Posterior cingulate gyrus (tissue), 11 donors: ENCODE measurements at regions not wholly inside any gene's neighbourhood (a gene's known extent, or its start where the extent isn't known, plus 50 kb on each side); places are given as distances from the start of the nearest gene placed in this dataset.

ENCODE experiments used
- DNase-seq, 10 donors: peaks; one replicate each; pipeline versions ENCODE4 v3.0.0 to v3.0.0-alpha.2; 2020 to 2021; ENCODE audit warnings: mixed read lengths in 3 of 10
- intact Hi-C: fragments of 100-400 bp; cut with DNase I; formaldehyde crosslinking; loops from one replicate; pipeline ENCODE4 v1.15.1; 2023

GRCh38 chr1:93815366-93816110 lies 63.5 kb downstream of the DNTTIP2 start:
- no peak for DNase-seq
- intact Hi-C loops = loop anchor here (2.0 kb wide), 1 partner anchor 187 kb away; no protein-coding TSS in a partner anchor

- no peak for DNase-seq
- intact Hi-C loops = loop anchor here (1.0 to 2.0 kb wide), 2 partner anchors 186 to 377 kb away; no protein-coding TSS in a partner anchor
These were observed 64.1 kb downstream of the DNTTIP2 start for GRCh38 chr1:93814795-93815340.

DNA sequence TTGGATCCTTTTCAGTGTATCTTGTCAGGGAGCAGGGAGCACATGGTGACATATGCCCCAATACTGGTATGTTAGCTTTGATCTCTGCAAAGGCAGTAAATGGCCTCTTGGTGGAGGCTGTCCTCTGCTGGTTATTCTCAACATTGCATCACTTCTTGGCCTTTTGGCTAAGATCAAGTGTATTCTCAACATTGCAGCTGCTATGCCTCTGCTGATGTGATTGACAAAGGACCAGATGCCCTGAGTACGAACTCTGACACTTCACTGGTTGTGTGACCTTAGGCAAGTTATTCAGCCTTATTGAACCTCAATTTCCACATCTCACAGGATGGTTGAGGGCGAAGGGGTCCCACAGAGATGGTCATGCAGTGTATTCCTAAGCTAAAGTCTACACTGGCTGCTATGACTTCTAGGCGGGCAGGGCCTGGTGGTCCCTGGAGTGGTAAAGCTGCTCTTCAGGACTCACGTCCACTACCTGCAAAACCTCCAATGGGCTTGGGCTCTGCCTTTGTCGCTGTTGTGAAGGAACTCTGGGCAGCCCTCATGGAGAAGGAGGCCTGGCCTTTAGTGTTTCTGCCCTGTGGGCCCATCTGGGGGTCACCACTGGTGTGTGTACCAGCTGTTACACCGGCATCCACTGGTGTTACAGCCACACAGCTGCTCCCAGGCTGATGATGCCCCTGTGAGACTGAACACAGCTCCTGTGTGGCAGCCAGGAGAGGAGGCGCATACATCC lies 64.8 kb downstream of the DNTTIP2 start:
- peak in 6 of 10 donors; percentile 14 to 62 (median 60) for DNase-seq

GRCh38 chr1:93813076-93813475 lies 65.9 kb downstream of the DNTTIP2 start:
- intact Hi-C loops = no loop called here
- DNase-seq = no peak

More for the DNA sequence above, 64.8 kb downstream of the DNTTIP2 start:
- intact Hi-C loops = loop anchor here (1.0 to 2.0 kb wide), 2 partner anchors 185 to 376 kb away; no protein-coding TSS in a partner anchor

DNA sequence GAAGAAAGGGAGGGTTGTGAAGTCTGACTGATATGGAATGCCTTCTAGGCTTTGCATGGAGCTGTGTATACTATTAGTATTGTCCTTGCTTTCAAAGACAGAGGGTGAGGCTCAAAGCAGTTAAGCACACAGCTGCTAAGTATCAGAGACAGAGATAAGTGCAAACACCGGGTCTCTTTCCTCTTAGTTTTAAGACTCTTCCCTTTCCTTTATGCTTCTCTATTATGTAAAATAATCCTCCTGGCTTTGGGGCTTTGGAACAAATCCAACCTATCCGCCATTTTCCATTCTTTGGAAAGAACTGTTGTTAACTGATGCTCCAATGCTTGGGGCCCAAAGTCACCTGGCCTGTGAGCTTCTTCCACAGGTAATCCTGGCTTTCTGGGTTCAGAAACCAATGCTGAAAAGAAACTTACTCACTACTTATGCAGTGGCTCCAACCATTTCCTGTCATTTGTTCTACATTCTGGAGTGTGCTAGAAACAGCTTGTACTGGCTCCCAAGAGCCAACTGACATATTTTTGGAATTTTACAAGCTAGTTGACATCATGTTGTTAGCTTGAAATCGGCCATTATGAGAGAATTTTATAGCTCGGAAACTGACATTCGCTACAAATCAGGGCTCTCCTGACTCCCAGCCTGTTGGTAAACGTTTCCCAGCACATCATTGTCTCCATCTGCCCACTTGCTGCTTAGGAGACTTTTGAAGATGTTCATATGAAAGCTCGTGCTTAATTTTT lies 67.5 kb downstream of the DNTTIP2 start:
- intact Hi-C loops = no loop called here
- no peak for DNase-seq

GRCh38 chr1:93810316-93810715 lies 68.7 kb downstream of the DNTTIP2 start:
- no peak for DNase-seq
- intact Hi-C loops = no loop called here

DNA sequence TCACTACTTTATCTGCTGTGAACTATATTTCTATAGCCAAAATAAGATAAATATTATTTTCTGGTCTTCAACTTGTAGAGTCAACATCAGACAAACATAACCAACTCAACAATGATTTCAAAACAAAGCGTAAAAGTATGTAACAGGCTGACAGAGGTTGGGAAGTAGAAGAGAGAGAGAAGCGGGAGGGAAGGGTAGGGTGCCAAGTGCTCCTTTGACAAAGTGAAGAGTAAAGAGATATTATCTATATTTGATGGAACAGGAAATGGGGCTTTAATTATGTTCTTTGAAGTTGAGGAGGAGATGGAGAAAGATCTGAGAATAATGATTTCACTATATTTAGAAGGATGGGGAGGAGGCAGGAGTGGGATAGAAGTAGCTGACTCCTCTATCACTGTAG lies 70.1 kb downstream of the DNTTIP2 start:
- no peak for DNase-seq
- intact Hi-C loops = no loop called here

GRCh38 chr1:93807311-93807930 lies 71.6 kb downstream of the DNTTIP2 start:
- DNase-seq = no peak
- intact Hi-C loops = loop anchor here (2.0 kb wide), 1 partner anchor 29 kb away; no protein-coding TSS in a partner anchor

GRCh38 chr1:93805027-93805610 lies 73.9 kb downstream of the DNTTIP2 start:
- no peak for DNase-seq
- intact Hi-C loops = no loop called here

- intact Hi-C loops = no loop called here
- no peak for DNase-seq
These were observed 74.6 kb downstream of the DNTTIP2 start for GRCh38 chr1:93804412-93804811.

DNA sequence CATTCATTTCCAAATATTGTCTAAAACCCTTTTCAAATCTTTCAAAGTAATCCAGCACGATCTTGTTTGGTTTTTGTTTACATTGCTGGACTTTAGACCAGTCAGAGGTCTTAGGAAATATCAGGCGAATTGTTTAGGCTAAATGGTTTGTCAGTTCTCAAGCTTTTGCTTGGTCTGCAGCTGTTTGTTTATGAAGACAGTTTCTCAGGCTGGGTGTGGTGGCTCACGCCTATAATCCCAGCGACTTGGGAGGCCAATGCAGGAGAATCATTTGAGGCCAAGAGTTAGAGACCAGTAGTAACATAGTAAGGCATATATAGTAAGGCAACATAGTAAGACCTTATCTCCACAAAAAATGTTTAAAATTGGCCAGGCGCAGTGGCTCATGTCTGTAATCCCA lies 77.5 kb downstream of the DNTTIP2 start:
- intact Hi-C loops = no loop called here
- DNase-seq = no peak

DNA sequence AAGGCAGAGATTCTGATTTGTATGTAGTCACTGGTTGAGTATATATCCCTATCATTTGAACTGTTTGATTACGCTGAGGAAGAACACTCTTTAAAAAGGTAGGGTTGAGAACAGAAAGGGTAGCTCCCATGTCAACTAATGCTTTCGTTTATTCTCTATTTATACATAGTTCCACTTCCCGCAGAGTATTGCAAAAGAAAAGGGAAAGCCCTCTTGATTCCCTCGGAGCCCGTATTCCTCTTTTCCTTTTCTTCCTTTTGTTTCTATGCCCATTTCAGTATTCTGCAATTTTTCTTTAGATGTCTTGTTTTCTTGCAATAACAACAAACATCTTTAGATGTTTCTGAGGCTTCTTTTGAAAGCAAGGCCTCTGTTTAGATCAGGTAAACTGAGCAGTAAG lies 78.2 kb downstream of the DNTTIP2 start:
- intact Hi-C loops = no loop called here
- no peak for DNase-seq

- DNase-seq = no peak
These were observed 80.7 kb downstream of the DNTTIP2 start for GRCh38 chr1:93798291-93798690.

GRCh38 chr1:93784538-93784937 lies 94.5 kb downstream of the DNTTIP2 start:
- DNase-seq = no peak
- intact Hi-C loops = no loop called here

More at GRCh38 chr1:93798291-93798690, 80.7 kb downstream of the DNTTIP2 start:
- intact Hi-C loops = no loop called here

DNA sequence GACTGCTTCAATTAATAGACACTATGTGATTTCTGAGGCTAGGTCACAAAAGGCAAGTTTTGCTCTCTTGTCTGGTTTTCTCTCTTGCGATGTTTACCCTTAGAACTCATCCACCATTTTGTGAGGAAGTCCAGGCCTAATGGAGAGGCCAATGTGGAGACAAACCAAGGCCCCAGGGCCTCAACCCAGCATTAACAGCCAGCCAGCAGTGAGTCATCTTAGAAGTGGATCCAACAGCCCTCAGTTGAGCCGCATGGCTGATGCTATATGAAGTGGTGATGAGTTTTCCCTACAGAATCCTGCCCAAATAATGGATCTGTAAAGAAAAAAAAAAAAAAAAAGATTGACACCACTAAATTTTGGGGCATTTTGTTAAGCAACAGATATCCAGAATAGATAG lies 95.1 kb downstream of the DNTTIP2 start:
- intact Hi-C loops = no loop called here
- DNase-seq = no peak

GRCh38 chr1:93779540-93780165 lies 98.0 kb upstream of the BCAR3 start:
- no peak for DNase-seq
- intact Hi-C loops = loop anchor here (2.0 kb wide), 1 partner anchor 27 kb away; no protein-coding TSS in a partner anchor

- intact Hi-C loops = loop anchor here (2.0 kb wide), 1 partner anchor 28 kb away; no protein-coding TSS in a partner anchor
- DNase-seq = peak in 2 of 10 donors; percentile 14 to 55
These were observed 96.8 kb upstream of the BCAR3 start for GRCh38 chr1:93778457-93778856.

GRCh38 chr1:93777255-93777654 lies 95.6 kb upstream of the BCAR3 start:
- no peak for DNase-seq
- intact Hi-C loops = no loop called here

DNA sequence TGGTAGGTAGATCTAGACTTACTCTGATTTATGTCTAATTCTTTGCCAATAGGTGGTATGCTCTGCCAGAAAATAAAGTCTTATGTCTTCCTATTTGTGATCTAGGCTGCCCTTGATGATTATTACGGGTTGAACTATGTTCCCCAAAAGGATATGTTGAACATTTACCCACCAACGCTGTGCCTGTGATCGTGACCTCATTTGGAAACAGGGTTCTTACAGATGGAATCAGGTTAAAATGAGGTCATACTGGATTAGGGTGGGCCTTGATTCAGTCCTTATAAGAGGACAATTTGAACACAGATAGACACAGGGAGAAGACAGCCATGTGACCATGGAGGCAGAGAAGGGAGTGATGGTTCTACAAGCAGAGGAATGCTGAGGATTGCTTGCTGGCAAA lies 95.1 kb upstream of the BCAR3 start:
- DNase-seq = no peak
- intact Hi-C loops = no loop called here
